ENCODE measurements at regions not wholly inside any gene's neighbourhood (a gene's known extent, or its start where the extent isn't known, plus 50 kb on each side); places are given as distances from the start of the nearest gene placed in this dataset.

DNA sequence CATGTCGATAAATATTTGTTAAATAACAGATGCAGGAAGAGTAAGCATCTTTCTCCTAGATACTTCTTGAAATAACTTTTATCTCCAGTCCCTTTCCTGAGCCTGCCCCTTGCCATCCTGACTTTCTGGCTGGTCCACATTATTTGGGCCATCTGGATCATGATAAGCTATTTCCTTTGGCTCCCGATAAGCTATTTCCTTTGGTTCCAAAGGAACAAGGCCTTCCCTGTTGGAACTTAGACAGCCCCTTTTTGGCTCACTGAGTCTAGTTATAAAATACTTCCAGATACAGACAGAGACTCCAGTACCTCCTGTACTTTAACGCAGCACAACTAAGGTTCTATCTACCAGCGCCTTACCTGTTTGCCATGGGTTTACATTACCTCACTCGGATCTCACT is 205.3 kb upstream of the CCDC150 start:
- TF ChIP-seq, protein P1, sequence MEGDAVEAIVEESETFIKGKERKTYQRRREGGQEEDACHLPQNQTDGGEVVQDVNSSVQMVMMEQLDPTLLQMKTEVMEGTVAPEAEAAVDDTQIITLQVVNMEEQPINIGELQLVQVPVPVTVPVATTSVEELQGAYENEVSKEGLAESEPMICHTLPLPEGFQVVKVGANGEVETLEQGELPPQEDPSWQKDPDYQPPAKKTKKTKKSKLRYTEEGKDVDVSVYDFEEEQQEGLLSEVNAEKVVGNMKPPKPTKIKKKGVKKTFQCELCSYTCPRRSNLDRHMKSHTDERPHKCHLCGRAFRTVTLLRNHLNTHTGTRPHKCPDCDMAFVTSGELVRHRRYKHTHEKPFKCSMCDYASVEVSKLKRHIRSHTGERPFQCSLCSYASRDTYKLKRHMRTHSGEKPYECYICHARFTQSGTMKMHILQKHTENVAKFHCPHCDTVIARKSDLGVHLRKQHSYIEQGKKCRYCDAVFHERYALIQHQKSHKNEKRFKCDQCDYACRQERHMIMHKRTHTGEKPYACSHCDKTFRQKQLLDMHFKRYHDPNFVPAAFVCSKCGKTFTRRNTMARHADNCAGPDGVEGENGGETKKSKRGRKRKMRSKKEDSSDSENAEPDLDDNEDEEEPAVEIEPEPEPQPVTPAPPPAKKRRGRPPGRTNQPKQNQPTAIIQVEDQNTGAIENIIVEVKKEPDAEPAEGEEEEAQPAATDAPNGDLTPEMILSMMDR (IDR thresholded peaks at IDR 0.05) = no peak
- TF ChIP-seq POLR2A (IDR thresholded peaks at IDR 0.05) = no peak
- no peak for TF ChIP-seq EP300 (IDR thresholded peaks at IDR 0.05)

Measured in ovary (tissue), 3 donors.